ENCODE measurements at regions not wholly inside any gene's neighbourhood (a gene's known extent, or its start where the extent isn't known, plus 50 kb on each side); places are given as distances from the start of the nearest gene placed in this dataset.

DNA sequence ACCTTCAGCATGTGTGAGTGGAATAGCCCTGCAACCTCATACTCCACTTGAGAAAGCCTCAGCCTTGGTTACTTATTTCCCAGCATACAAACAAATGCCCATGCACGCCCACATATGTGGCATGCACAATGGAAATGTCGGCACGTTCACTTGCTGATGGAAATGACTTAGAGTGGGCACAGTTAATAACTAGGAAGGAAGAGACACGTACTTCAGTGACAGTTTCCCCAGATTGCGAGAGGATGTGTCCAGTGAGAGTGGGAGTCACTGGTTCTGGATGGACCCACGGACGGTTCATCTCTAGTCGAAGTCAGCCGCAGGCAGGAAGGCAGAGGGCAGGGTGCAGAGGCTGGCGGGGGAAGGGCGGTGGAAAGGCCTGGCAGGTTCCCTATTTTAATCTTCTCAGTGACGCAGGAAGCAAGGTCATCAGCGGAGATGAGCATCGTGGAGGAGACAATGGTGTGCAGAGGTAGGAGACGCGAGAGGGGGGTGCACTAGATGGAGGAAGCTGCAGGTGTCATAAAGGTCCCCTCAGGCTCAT lies 350.7 kb upstream of the MYT1L start:
- no peak for DNase-seq

DNA sequence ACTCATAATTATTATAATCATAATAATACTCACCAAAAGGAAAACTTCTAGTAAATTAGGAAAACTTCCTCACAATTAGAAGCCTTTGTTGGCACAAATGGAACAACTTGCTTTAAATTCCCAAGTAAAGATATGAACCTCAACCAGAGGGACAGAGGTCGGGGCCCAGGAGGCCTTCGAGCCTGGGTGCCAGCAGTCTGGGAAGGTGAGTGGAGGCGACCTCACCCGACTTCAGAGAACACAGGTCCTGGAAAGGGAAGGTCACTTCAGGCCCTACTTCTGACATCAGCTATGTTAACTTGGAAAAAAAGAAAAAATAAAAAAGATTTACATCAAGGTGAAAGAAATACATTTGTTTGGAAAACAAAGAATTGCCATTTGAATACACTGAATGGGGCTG lies 350.0 kb upstream of the MYT1L start:
- DNase-seq, result no peak

DNA sequence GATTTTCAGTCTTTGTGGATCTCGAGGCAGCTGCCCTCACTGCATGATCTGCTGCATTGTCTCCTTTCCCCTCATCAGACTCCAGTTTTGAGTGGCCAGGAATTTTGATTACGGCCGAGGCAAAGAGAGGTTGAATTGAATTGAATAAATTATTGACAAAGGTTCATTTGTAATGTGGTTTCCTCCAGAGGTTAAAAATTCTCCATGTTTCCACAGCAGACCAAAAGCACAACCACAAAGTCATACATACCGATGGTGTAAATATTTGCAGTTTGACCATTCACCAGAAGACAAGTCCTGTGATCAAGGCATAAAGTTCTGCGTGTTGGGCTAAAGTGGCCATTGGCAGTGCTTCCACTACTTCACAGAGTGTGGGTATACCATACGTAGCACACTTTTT lies 343.8 kb upstream of the MYT1L start:
- DNase-seq, result no peak

DNA sequence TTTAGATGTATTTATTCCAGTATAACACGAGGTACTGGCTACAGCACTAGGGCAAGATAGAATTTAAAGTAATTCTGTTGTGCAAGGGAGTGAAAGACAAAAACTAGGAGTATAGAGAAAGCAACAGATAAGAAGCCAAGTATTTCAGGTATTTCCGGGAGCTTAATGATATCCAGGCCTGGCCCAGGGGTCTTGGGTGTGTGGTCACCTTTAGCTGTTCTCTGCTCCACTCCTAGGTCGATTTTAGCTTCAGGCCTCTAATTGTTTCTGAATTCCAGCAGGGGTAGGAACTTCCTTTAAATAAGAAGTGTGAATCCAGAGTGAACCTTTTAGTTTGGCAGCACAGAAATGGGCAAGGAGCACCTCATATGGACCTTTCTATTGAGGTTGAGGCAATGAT lies 342.3 kb upstream of the MYT1L start:
- DNase-seq, result no peak

DNA sequence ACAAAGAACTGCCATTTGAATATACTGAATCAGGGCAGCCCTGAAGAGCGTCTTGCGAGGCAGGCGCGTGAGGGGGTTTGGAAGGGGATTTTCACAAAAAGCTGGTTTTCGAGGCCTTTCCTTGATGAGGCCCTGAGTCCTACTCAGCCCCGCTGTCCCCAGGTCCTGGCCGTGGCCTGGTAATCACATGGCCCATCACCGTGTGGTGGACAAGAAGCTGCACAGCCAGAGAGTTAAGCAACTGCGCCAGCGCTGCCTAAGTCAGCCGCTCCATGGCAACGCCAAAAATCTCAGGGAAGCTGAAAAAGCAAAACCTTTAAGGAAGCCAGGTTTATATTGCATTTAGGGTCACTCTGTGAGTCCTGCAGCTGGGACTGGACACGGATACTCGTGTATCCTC lies 341.2 kb upstream of the MYT1L start:
- no peak for DNase-seq

DNA sequence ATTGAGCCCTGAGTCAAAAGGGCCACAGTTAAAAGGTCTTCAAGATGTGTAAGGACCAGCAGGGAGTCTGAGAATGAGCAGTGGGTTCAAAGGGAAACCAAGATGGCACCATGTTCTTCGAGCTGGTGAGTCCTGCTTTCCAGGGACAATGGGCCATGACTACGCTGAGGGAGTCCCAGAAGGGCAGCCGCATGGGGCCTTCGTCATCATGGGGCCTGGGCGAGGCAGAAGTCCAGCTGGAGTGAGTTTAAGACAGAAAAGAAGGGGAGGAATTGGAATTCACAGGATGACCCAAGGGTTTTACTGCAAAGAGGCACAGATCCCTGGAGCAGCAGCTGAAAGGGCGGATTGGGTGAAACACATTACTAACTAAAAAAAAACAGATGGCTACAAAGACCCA lies 340.8 kb upstream of the MYT1L start:
- no peak for DNase-seq

DNA sequence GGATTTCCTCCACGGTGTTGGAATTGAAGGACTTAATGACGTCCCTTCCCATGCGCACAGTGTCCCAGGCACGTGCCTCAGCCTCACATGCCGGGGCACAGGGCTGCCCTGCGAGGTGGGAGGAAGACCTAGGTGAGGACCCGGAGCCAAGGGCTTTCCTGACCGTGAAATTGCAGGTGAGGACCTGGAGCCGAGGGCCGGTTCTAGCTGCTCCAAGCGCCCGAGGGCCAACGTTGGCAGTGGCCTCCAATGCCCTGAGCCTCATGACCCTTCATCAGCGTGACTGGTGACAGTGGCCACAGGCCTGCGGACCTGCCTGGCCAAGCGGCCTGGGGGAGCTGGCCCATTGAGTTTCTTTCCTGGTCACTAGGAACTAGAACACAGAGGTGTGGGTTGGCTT lies 338.2 kb upstream of the MYT1L start:
- no peak for DNase-seq

DNA sequence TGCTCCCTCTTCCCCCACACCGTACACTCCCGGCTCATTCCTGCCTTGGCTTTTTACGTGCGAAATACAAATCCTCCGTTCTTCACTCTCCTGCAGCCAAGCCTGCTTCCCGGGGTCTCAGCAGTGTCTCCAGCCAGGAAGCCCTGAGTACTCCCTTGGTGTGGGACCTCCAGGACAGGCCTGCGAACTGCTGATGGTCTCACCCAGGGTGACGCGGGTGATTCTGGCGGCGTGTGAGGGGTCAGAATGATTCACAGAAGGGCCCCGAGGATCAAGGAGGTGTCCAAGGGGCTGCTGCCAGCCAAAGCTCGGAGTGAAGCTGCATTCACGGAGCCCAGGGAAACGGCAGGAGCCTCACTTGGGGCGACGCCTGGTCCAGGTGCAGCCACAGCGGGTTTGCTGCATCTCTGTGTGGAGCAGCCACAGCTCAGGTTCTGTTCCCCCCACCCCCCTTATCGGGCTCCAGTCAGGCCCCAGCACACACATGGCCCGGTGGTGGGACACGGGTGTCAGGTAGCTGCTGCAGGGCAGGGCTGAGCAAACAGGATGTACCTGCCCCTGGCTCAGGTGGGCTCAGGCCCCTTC lies 337.7 kb upstream of the MYT1L start:
- no peak for DNase-seq

DNA sequence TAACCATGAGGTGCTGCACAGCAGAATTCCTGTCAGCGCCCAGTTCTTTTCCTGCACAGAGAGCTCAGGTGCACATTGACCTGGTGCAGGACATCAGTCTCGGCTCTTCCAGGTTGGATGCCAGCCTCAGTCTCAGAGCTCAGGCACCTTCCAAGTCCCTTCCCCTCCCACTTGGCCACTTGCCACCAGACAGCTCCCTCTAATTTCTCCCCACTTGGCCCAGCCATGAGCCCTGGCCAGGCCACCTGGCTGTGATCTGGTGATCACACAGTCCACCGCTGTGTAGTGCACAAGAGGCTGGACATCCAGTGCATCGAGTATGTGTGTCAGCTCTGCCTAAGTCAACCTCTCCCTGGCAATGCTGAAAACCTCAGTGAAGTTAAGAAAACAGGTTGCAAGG lies 336.6 kb upstream of the MYT1L start:
- no peak for DNase-seq

DNA sequence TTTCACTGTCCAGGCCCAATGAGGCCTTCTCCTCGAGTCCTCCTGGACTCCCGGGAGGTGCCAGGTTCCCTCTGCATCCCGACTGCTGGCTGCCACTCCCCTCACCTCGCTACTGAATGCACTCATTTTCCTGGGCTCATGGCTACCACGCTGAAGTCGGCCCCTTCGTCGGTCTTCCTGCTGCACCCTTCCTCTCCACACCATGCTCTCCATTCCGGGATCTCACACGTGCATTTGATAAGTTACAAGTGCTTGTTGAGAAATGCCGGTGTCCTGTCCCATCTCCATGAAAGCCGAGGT lies 334.7 kb upstream of the MYT1L start:
- no peak for DNase-seq

DNA sequence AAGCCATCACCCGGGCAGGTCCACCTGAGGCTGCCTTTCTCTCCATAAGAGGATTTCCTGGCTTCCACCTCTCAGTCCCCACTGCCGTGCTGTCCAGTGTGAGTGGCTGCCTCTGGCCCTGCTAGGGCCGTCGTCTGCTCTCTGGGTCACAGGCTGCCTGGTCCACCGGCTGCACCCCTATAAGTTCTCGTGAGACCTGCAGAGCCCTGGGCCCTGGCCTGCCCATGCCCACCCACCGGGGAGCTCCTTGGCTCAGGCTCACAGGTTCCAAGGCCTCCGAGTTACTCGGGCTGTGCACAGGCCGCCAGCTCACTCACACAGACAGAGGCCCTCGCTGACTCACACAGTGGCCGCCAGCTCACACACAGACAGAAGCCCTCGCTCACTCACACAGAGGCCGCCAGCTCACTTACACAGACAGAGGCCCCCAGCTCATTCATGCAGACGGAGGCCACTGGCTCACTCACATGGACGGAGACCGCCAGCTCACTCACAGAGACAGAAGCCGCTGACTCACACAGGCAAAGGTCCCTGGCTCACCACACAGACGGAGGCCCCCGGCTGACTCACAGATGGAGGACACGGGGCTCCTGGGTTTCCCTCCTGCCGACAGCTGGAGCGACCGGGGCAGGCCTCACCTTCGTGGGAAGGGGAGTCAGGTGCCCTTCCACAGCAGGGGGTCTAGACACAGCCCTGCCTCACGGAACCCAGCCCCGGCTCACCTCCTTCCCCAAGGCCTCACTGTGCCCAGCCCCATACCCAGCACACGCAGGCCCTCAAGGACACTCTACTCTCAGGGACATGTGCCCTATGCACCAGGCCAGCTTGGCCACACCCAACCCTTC lies 334.1 kb upstream of the MYT1L start:
- no peak for DNase-seq

DNA sequence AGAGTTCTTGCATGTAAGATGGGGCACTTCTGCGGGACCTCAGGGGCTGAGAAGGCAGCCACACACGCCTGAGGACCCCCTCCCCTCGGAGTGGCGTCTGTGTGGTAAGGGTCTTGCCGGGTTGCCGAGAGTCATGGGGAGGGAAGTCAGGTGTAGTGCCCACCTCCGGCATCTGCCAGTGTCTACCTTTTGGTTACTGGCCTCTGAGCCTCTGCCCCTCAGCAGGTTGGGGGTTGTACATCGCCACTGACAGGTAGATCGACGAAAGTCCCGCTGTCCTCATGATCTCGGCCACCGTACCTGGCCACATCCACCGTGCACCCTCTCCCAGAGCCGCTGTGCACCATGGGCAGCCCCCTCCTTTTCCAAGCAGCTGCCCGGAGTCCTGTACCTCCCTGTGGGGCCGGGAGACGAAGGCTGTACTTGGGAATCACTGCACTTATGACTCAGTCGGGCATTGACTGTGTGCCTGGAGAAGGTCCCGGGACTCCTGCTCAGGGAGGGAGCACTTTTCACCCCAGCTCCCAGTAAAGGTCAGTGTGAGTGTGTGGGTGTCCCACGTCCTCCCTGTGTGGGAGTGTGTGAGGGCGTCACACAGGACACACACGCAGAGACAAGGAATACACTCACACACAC lies 332.4 kb upstream of the MYT1L start:
- no peak for DNase-seq

DNA sequence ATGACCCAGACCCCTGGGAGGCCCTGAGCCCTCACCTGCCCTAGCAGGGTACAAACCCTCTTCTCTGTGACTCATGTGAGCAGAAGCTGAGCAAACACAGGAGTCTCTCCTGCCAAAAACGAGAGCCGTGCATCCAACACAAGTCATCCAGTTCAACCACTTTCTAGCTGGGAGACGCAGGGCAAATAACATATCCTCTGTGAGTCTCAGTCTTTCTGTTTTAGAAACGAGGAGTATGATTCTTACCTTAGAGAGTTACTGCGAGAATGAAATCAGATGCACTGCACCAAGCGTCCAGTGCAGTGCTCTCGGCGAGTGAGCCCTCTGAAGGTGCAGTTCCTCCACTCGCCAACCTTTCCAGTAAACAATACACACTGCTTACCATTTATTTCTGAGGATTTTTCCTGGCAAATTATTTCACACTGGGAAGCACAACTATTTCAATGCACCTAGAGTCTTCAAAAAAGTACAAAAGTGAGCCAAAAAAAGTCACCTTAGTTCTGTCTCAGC lies 331.8 kb upstream of the MYT1L start:
- no peak for DNase-seq

DNA sequence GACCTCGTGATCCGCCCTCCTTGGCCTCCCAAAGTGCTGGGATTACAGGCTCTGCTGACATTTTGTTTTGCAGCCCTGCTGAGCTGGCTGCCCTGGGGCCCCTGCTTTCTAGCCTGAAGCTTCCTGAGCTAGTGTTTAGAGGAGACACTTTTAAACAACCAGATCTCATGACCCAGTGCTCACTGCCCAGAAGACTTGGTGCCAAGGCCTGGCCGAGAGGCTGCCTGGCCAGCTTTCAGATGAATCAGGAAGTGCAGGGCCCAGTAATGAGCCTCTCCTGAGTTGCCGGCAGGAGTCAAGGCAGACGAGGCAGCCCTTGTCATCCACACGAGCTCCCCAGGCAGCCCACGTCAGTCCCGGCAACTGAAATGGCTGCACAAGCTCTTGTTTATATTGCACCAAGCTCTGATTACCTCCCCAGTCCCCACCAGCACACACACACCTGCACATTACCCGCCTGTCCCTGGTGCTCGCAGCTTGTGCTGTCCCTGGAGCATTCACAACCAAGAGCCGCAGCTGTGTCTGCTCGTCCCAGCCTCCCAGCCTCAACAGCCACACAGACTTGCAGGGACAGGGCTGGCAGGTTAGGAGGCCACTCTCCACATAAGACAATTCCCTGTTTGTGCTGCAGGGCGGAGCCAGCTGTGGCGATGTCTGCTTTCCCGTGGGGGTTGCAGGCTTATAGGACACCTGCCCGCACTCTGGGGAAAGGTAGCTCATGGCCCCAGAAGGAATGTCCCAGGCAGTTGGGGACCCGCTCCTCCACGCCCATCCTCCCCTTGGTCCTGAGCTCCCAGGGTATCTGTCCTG lies 331.2 kb upstream of the MYT1L start:
- no peak for DNase-seq

DNA sequence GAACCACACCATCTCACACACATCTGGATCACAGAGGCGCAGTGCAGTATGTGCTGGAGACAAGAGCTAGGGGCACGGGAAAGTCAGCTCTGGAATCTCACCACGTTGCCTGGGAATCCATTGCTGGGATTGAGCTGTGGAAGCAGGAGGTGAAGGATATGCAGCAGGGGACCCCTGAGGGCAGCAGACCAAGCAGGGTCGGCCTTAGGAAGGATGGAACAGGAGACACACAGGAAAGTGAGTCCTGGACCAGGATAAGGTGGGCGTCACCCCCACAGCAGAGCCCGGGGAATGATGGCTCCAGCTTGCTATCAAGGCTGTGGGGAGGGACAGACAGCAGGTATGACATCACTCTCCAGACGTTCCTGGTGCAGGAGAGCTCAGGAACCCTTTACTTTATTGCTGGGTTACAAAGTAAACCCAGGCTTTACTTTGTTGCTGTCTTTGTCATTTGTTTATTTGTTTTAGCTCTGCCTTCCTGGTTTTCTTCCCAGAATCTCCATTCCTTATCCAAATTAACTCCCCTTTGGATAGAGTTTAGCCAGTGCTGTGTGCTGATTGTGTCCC lies 329.8 kb upstream of the MYT1L start:
- no peak for DNase-seq

DNA sequence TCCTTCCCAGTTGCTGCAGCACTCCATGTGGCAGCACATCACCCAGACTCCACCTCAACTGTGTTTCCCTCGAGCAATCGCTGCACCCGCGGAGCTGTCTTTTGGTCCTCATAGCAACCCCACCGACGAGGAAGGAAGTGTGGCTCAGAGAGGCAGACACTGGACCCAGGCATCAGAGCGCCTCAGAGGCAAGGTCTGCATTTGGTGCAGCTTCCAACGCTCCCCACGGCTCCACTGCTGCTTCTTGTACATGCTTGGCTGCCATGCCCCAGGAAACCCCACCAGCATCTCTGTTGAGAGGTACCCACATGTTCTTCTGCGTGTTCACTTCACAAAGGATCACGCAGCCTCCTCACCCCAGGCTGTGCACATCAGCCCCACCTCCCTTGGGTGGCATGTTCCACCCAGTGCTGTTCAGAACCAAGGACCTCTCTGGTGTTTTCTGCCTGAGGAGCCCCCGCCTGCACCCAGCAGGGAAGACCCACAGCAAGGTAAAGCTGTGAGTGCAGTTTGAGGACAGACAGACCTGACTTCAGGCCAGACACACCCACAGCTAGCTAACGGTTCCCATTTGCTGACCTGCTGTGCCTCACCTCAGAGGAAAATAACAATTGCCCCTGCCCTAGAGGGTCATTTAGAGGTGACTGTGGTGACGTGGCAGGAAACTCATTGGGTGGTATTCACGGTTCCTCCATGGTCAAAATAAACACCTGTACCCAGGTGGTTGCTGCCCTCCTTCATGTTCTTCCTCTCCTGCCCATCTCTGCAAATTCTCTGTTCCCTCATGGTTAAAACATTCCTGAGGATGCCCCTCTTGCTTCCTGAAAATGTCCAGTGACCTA lies 326.3 kb upstream of the MYT1L start:
- DNase-seq, result no peak

DNA sequence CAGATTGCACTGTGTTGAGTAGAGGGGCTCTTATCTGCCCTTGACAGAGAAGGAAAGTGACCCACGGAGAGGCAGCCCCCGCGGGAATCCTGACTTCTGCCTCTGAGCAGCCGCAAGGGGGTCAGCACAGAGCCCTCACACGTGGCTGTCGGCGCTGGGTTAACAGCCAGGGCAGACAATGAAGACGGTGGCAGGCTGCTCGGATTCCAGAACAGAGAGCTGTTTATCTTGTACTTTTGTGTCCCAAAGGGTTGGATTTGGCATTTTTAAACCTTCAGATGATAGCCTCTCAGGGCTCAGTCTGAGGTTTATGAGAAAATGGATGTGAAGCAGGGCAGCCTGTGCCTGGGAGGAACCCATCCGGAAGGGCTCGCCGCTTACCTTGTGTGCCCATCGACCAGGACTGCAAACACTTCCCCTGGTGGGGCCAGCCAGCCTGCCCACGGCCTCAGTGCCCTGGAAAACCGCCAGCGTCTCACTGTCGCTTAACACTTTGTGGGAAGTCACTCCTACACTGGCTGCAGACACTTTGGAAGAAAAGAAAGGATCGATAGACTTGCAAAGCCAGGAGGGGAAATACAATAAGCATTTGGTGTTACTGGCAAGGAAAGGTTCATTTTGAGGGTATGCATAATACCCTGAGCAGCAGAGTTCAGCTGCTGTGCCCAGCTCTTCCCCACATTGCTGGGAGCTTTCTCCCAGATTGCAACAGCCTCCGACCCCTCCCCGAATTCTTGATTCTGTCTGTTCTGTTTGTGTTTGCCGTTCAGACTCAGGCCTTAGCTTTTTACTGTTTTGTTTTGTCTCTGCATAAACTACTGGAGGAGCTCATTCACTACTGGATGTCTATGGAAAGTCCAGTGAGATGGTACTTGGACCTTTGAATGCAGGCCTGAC lies 325.3 kb upstream of the MYT1L start:
- DNase-seq, result no peak

DNA sequence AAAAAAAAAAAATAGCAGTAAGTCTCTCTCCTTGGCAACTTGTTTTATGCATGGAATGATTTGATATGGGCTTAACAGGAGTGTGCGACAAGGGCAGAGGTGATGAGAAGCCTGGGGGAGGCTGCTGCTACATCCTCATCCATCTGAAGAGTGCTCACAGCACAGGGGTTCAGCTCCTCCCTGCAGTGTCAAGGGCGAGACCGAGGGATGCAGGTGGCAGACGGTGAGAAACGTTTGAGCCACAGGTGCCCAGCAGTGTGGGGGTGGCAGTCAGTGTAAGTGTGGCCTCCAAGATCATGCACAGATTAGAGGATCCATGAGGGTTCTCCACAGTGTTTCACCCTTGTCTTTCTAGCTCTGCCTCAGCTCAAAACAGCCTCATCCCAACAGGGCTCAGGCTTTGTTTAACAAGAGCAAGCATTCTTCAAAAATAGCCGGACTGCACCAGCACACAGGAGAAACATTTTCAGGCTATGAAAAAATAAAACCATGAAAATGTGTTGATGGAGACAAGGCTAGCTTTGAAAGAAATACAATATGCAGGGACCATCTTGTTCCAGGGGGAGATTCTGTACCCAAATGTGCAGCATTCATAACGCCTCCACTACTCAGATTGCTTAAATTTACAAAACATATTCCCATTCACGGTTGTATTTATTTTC lies 324.5 kb upstream of the MYT1L start:
- DNase-seq, result no peak

DNA sequence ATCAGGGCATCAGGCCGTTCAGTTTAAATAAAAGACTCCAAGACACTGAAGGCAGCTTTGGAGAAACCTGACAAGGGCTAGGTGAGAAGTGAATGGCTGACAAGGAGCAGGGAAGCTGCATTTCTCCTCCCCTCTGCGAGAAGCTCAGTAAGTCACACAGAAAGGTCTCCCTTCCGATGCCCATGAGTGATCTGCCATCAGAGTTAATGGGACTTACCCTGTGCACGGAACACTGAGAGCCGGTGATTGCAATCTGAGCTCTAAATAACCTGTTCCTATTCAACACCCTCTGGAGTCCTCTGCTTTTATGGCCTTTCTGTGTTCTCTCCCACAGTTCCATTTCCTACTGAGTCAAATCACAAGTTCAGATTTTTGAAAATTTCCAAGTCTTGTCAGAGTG lies 322.2 kb upstream of the MYT1L start:
- DNase-seq, result no peak

All from right forelimb (tissue), 1 donor.